ENCODE measurements at regions not wholly inside any gene's neighbourhood (a gene's known extent, or its start where the extent isn't known, plus 50 kb on each side); places are given as distances from the start of the nearest gene placed in this dataset.

DNA sequence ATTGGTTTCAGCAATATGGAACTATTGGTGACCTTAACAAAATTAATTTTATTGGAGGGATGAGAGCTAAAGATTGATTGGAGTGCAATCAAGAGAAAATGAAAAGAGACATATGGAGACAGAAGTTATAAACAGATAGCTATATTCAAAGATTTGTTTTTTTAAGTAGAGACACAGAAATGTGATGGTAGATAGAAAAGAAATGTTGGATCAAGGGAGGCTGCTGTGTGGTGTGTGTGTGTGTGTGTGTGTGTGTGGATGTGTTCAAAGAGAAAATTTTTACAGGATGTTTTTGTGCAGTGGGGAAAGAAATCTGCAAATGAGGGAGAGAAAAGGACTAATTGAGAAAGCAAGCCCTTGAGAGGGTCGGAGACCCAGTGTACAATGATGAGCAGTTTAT, 249.5 kb upstream of the SPHKAP start:
- Histone ChIP-seq H3K9ac (ENCODE audit: insufficient read depth, low read depth, low read length) (no peak overlapping the region), H2AFZ (ENCODE audit: low read length) (no peak overlapping the region), H3K4me3 (replicated peaks in 1 of 3; ENCODE audit: insufficient read depth in 1 of 3, low read depth in 2 of 3, low read length in 3 of 3) (no peak overlapping the region), H3K36me3 (replicated peaks in 1 of 2; ENCODE audit: control insufficient read depth in 1 of 2, insufficient read depth in 2 of 2, low read length in 2 of 2) (no peaks in the 10 kb centered on the region), H4K20me1 (ENCODE audit: insufficient read depth, low read length) (no peaks in the 10 kb centered on the region), H3K27ac (ENCODE audit: extremely low read length, insufficient read depth, low read length) (no peak overlapping the region), H3K4me1 (ENCODE audit: insufficient read depth, low read length) (no peaks in the 10 kb centered on the region), H3K9me3 (ENCODE audit: low read length) (peaks cover 91% of the 10 kb centered on the region), H3K4me2 (ENCODE audit: low read depth, low read length) (no peak overlapping the region), H3K79me2 (ENCODE audit: insufficient read depth, low read length) (no peaks in the 10 kb centered on the region), H3K27me3 (ENCODE audit: control insufficient read depth in 1 of 2, insufficient read depth in 2 of 2, low read length in 2 of 2) (no peaks in the 10 kb centered on the region)
- in situ Hi-C loops (cut with HindIII; ENCODE audit: extremely low pct_ligation_motif_present, low pct_unique_long_range_greater_than_20kb), result no loop called here
- ATAC-seq (no peak), FAIRE-seq (no peak), DNase-seq (ENCODE audit: low spot score) (no peak)
- intact Hi-C loops (cut with micrococcal nuclease; ENCODE audit: unreplicated experiment), result no loop called here
- 0% methylated on average over 1 of the region's 1 CpG for WGBS (ENCODE audit: low lambda C conversion rate)
- BruUV-seq (replicated peaks), result no TSS peak
- ChIA-PET CTCF (ENCODE audit: low intra/inter-chr PET ratio, low total read pairs) (no interaction called here), POLR2A (no interaction called here)
- TF ChIP-seq ZNF547 (CRISPR knock-in tag; IDR thresholded peaks at IDR 0.05) (no peak), EED (CRISPR knock-in tag; IDR thresholded peaks at IDR 0.05) (no peak), HNF4A (CRISPR knock-in tag; IDR thresholded peaks at IDR 0.05) (no peak), ZNF430 (CRISPR knock-in tag; IDR thresholded peaks at IDR 0.05) (no peak), MBD4 (IDR thresholded peaks at IDR 0.05; ENCODE audit: borderline replicate concordance, low read length) (no peak), ZFP36L2 (CRISPR knock-in tag; IDR thresholded peaks at IDR 0.05) (no peak), ARHGAP35 (CRISPR knock-in tag; IDR thresholded peaks at IDR 0.05; ENCODE audit: borderline replicate concordance) (no peak), ARNT (IDR thresholded peaks at IDR 0.05) (no peak), CBX2 (IDR thresholded peaks at IDR 0.05; ENCODE audit: low read depth, low read length) (no peak), CBX2 (CRISPR knock-in tag; IDR thresholded peaks at IDR 0.05; ENCODE audit: low read depth) (no peak), ZBTB3 (CRISPR knock-in tag; IDR thresholded peaks at IDR 0.05; ENCODE audit: borderline replicate concordance, low read depth) (no peak), SAP130 (CRISPR knock-in tag; IDR thresholded peaks at IDR 0.05; ENCODE audit: low read depth) (no peak), ZNF749 (CRISPR knock-in tag; IDR thresholded peaks at IDR 0.05; ENCODE audit: borderline replicate concordance) (no peak), NAIF1 (CRISPR knock-in tag; IDR thresholded peaks at IDR 0.05; ENCODE audit: borderline replicate concordance) (no peak), SYNCRIP (IDR thresholded peaks at IDR 0.05; ENCODE audit: insufficient read depth, low read depth, low read length) (no peak)
- TF ChIP-seq, protein P1, sequence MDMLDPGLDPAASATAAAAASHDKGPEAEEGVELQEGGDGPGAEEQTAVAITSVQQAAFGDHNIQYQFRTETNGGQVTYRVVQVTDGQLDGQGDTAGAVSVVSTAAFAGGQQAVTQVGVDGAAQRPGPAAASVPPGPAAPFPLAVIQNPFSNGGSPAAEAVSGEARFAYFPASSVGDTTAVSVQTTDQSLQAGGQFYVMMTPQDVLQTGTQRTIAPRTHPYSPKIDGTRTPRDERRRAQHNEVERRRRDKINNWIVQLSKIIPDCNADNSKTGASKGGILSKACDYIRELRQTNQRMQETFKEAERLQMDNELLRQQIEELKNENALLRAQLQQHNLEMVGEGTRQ (IDR thresholded peaks at IDR 0.05; ENCODE audit: low read depth, low read length), result no peak
- TF ChIP-seq, protein P1 (CRISPR knock-in tag; IDR thresholded peaks at IDR 0.05; ENCODE audit: borderline replicate concordance), result no peak
- TF ChIP-seq, protein P2, sequence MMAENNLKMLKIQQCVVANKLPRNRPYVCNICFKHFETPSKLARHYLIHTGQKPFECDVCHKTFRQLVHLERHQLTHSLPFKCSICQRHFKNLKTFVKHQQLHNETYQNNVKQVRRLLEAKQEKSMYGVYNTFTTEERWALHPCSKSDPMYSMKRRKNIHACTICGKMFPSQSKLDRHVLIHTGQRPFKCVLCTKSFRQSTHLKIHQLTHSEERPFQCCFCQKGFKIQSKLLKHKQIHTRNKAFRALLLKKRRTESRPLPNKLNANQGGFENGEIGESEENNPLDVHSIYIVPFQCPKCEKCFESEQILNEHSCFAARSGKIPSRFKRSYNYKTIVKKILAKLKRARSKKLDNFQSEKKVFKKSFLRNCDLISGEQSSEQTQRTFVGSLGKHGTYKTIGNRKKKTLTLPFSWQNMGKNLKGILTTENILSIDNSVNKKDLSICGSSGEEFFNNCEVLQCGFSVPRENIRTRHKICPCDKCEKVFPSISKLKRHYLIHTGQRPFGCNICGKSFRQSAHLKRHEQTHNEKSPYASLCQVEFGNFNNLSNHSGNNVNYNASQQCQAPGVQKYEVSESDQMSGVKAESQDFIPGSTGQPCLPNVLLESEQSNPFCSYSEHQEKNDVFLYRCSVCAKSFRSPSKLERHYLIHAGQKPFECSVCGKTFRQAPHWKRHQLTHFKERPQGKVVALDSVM (CRISPR knock-in tag; IDR thresholded peaks at IDR 0.05), result no peak
- TF ChIP-seq, protein P3, sequence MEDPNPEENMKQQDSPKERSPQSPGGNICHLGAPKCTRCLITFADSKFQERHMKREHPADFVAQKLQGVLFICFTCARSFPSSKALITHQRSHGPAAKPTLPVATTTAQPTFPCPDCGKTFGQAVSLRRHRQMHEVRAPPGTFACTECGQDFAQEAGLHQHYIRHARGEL (CRISPR knock-in tag; IDR thresholded peaks at IDR 0.05), result no peak
- TF ChIP-seq, protein P4, sequence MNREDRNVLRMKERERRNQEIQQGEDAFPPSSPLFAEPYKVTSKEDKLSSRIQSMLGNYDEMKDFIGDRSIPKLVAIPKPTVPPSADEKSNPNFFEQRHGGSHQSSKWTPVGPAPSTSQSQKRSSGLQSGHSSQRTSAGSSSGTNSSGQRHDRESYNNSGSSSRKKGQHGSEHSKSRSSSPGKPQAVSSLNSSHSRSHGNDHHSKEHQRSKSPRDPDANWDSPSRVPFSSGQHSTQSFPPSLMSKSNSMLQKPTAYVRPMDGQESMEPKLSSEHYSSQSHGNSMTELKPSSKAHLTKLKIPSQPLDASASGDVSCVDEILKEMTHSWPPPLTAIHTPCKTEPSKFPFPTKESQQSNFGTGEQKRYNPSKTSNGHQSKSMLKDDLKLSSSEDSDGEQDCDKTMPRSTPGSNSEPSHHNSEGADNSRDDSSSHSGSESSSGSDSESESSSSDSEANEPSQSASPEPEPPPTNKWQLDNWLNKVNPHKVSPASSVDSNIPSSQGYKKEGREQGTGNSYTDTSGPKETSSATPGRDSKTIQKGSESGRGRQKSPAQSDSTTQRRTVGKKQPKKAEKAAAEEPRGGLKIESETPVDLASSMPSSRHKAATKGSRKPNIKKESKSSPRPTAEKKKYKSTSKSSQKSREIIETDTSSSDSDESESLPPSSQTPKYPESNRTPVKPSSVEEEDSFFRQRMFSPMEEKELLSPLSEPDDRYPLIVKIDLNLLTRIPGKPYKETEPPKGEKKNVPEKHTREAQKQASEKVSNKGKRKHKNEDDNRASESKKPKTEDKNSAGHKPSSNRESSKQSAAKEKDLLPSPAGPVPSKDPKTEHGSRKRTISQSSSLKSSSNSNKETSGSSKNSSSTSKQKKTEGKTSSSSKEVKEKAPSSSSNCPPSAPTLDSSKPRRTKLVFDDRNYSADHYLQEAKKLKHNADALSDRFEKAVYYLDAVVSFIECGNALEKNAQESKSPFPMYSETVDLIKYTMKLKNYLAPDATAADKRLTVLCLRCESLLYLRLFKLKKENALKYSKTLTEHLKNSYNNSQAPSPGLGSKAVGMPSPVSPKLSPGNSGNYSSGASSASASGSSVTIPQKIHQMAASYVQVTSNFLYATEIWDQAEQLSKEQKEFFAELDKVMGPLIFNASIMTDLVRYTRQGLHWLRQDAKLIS (CRISPR knock-in tag; IDR thresholded peaks at IDR 0.05), result no peak

Data from HepG2 (cell line).